ENCODE measurements at regions not wholly inside any gene's neighbourhood (a gene's known extent, or its start where the extent isn't known, plus 50 kb on each side); places are given as distances from the start of the nearest gene placed in this dataset.

GRCh38 chr6:4588581-4588980 lies 187.6 kb upstream of the CDYL start:
- Mint-ChIP-seq H3K27ac (ENCODE audit: unreplicated experiment) (no peak overlapping the region), H3K4me1 (ENCODE audit: unreplicated experiment) (peaks cover 12% of the 10 kb centered on the region), H3K4me3 (ENCODE audit: unreplicated experiment) (no peak overlapping the region), H3K27me3 (ENCODE audit: unreplicated experiment) (no peaks in the 10 kb centered on the region), H3K9me3 (ENCODE audit: unreplicated experiment) (no peaks in the 10 kb centered on the region), H3K36me3 (ENCODE audit: unreplicated experiment) (no peaks in the 10 kb centered on the region)
- TF ChIP-seq, protein P1, sequence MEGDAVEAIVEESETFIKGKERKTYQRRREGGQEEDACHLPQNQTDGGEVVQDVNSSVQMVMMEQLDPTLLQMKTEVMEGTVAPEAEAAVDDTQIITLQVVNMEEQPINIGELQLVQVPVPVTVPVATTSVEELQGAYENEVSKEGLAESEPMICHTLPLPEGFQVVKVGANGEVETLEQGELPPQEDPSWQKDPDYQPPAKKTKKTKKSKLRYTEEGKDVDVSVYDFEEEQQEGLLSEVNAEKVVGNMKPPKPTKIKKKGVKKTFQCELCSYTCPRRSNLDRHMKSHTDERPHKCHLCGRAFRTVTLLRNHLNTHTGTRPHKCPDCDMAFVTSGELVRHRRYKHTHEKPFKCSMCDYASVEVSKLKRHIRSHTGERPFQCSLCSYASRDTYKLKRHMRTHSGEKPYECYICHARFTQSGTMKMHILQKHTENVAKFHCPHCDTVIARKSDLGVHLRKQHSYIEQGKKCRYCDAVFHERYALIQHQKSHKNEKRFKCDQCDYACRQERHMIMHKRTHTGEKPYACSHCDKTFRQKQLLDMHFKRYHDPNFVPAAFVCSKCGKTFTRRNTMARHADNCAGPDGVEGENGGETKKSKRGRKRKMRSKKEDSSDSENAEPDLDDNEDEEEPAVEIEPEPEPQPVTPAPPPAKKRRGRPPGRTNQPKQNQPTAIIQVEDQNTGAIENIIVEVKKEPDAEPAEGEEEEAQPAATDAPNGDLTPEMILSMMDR (IDR thresholded peaks at IDR 0.05), result no peak
- DNase-seq (ENCODE audit: extremely low spot score, unreplicated experiment), result no peak

DNA sequence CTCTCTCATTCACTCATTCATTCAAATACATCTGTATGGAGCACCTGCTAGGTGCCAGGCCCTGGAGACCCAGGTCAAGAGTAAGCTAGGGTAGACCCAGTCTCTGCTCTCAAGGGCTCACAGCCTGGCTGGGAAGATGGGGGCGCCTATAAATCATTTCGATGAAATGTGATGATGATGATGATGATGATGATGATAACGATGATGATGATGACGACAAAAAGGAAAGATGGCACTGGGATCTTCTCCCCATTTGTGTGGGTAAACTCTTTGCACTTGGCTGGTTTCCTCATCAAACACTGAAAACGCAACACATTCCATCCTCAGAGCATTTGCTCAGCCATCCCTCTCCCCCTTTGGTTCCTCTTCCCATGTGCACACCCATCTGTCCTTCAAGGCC lies 188.0 kb upstream of the CDYL start:
- Mint-ChIP-seq H3K36me3 (ENCODE audit: unreplicated experiment) (no peaks in the 10 kb centered on the region), H3K4me3 (ENCODE audit: unreplicated experiment) (no peak overlapping the region), H3K27ac (ENCODE audit: unreplicated experiment) (no peak overlapping the region), H3K4me1 (ENCODE audit: unreplicated experiment) (peaks cover 16% of the 10 kb centered on the region), H3K9me3 (ENCODE audit: unreplicated experiment) (no peaks in the 10 kb centered on the region), H3K27me3 (ENCODE audit: unreplicated experiment) (no peaks in the 10 kb centered on the region)
- peak; percentile 21 for DNase-seq (ENCODE audit: extremely low spot score, unreplicated experiment)
- TF ChIP-seq, protein P1 (IDR thresholded peaks at IDR 0.05), result no peak

DNA sequence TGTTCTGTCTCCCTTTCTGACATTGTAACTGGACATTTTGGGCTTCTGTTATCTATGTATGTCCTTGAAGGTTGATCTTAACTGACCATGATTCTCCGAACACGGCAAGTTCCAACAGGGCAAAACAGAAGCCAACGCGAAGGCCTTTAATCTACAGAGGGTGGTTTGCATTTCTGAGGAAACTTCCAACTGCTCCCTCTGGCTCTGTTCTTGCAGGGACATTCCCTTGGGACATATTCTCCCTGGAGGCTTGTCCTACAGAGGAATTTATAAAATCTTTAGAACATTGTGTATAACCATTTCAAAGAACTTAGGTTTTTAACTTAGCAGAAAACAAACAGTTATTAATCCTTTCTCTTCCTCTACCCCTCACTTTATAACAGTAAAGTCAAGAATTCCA lies 189.0 kb upstream of the CDYL start:
- H3K27me3 Mint-ChIP-seq (ENCODE audit: unreplicated experiment), result no peaks in the 10 kb centered on the region
- peaks cover 26% of the 10 kb centered on the region for H3K4me1 Mint-ChIP-seq (ENCODE audit: unreplicated experiment)
- H3K4me3 Mint-ChIP-seq (ENCODE audit: unreplicated experiment), result no peak overlapping the region
- TF ChIP-seq, protein P1 (IDR thresholded peaks at IDR 0.05), result no peak
- peak; percentile 1 for DNase-seq (ENCODE audit: extremely low spot score, unreplicated experiment)
- H3K27ac Mint-ChIP-seq (ENCODE audit: unreplicated experiment), result no peak overlapping the region
- H3K36me3 Mint-ChIP-seq (ENCODE audit: unreplicated experiment), result no peaks in the 10 kb centered on the region
- no peaks in the 10 kb centered on the region for H3K9me3 Mint-ChIP-seq (ENCODE audit: unreplicated experiment)

DNA sequence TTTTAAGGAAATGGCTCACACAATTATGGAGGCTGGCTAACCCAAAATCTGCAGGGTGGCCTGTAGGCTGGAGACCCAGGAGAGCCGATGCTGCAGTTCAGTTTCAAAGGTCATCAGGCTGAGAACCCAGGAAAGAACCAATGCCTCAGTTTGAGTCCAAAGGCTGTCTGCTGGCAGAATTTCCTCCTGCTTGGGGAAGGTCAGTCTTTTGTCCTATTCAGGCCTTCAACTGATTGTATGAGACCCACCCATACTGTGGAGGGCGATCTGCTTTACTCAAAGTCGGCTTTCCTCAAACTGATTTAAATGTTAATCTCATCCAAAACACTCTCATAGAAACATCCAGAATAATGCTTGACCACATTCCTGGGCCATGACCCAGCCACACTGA lies 189.7 kb upstream of the CDYL start:
- peaks cover 7% of the 10 kb centered on the region for H3K9me3 Mint-ChIP-seq (ENCODE audit: unreplicated experiment)
- H3K36me3 Mint-ChIP-seq (ENCODE audit: unreplicated experiment), result peaks cover 4% of the 10 kb centered on the region
- TF ChIP-seq, protein P1 (IDR thresholded peaks at IDR 0.05), result no peak
- H3K27me3 Mint-ChIP-seq (ENCODE audit: unreplicated experiment), result no peaks in the 10 kb centered on the region
- H3K4me3 Mint-ChIP-seq (ENCODE audit: unreplicated experiment), result no peak overlapping the region
- peak; percentile 21 for DNase-seq (ENCODE audit: extremely low spot score, unreplicated experiment)
- H3K4me1 Mint-ChIP-seq (ENCODE audit: unreplicated experiment), result peaks cover 33% of the 10 kb centered on the region
- H3K27ac Mint-ChIP-seq (ENCODE audit: unreplicated experiment), result no peak overlapping the region

- Mint-ChIP-seq H3K27ac (ENCODE audit: unreplicated experiment) (no peak overlapping the region), H3K27me3 (ENCODE audit: unreplicated experiment) (no peaks in the 10 kb centered on the region), H3K9me3 (ENCODE audit: unreplicated experiment) (peaks cover 9% of the 10 kb centered on the region), H3K36me3 (ENCODE audit: unreplicated experiment) (peaks cover 6% of the 10 kb centered on the region), H3K4me3 (ENCODE audit: unreplicated experiment) (no peak overlapping the region), H3K4me1 (ENCODE audit: unreplicated experiment) (peaks cover 35% of the 10 kb centered on the region)
- TF ChIP-seq, protein P1 (IDR thresholded peaks at IDR 0.05), result no peak
- DNase-seq (ENCODE audit: extremely low spot score, unreplicated experiment), result peak; percentile 15
These were observed 190.3 kb upstream of the CDYL start for GRCh38 chr6:4585682-4586468.
